ENCODE measurements at regions not wholly inside any gene's neighbourhood (a gene's known extent, or its start where the extent isn't known, plus 50 kb on each side); places are given as distances from the start of the nearest gene placed in this dataset.

DNA sequence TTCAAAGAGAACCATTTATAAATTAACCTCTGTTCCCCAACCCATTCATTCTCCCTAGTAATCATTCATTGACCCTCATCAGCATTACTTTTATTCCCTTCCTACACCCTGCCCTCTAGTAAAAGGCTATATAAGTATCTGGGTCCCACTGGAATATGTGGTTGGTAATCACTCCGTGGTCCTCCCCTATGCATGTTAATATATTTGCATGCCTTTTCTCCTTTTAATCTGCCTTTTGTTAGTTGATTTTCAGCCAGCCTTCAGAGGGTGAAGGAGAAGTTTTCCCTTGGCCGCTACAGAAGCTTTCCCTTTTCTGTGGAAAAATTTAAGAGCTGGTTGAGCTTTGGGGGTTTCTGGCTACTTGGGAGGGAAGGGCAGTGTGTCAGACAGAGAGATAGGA lies 585.6 kb downstream of the UTRN start:
- TF ChIP-seq, protein P1, sequence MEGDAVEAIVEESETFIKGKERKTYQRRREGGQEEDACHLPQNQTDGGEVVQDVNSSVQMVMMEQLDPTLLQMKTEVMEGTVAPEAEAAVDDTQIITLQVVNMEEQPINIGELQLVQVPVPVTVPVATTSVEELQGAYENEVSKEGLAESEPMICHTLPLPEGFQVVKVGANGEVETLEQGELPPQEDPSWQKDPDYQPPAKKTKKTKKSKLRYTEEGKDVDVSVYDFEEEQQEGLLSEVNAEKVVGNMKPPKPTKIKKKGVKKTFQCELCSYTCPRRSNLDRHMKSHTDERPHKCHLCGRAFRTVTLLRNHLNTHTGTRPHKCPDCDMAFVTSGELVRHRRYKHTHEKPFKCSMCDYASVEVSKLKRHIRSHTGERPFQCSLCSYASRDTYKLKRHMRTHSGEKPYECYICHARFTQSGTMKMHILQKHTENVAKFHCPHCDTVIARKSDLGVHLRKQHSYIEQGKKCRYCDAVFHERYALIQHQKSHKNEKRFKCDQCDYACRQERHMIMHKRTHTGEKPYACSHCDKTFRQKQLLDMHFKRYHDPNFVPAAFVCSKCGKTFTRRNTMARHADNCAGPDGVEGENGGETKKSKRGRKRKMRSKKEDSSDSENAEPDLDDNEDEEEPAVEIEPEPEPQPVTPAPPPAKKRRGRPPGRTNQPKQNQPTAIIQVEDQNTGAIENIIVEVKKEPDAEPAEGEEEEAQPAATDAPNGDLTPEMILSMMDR (IDR thresholded peaks at IDR 0.05) = no peak
- no peak for TF ChIP-seq POLR2A (IDR thresholded peaks at IDR 0.05)
